ENCODE measurements at regions not wholly inside any gene's neighbourhood (a gene's known extent, or its start where the extent isn't known, plus 50 kb on each side); places are given as distances from the start of the nearest gene placed in this dataset.

- no peak for DNase-seq (ENCODE audit: low spot score)
These were observed 153.1 kb downstream of the PCDH17 start for GRCh38 chr13:57784633-57785032.

GRCh38 chr13:57787058-57787791, 155.7 kb downstream of the PCDH17 start:
- no peak for DNase-seq (ENCODE audit: low spot score)

- DNase-seq (ENCODE audit: low spot score), result no peak
These were observed 168.1 kb downstream of the PCDH17 start for GRCh38 chr13:57799624-57800023.

- no peak for DNase-seq (ENCODE audit: low spot score)
These were observed 182.1 kb downstream of the PCDH17 start for GRCh38 chr13:57813651-57814050.

GRCh38 chr13:57815600-57815999, 184.1 kb downstream of the PCDH17 start:
- no peak for DNase-seq (ENCODE audit: low spot score)

- DNase-seq (ENCODE audit: low spot score), result no peak
These were observed 189.4 kb downstream of the PCDH17 start for GRCh38 chr13:57820924-57821323.

GRCh38 chr13:57823704-57824103, 192.2 kb downstream of the PCDH17 start:
- DNase-seq (ENCODE audit: low spot score), result no peak

- DNase-seq (ENCODE audit: low spot score), result no peak
These were observed 192.6 kb downstream of the PCDH17 start for GRCh38 chr13:57824121-57824520.

GRCh38 chr13:57825066-57825465, 193.5 kb downstream of the PCDH17 start:
- no peak for DNase-seq (ENCODE audit: low spot score)

- DNase-seq (ENCODE audit: low spot score), result no peak
These were observed 198.0 kb downstream of the PCDH17 start for GRCh38 chr13:57829496-57829895.

- no peak for DNase-seq (ENCODE audit: low spot score)
These were observed 200.6 kb downstream of the PCDH17 start for GRCh38 chr13:57832187-57832586.

- DNase-seq (ENCODE audit: low spot score), result no peak
These were observed 206.3 kb downstream of the PCDH17 start for GRCh38 chr13:57837801-57838200.

- DNase-seq (ENCODE audit: low spot score), result no peak
These were observed 212.0 kb downstream of the PCDH17 start for GRCh38 chr13:57843521-57843920.

- no peak for DNase-seq (ENCODE audit: low spot score)
These were observed 215.1 kb downstream of the PCDH17 start for GRCh38 chr13:57846600-57847173.

- DNase-seq (ENCODE audit: low spot score), result peak; percentile 33
These were observed 226.4 kb downstream of the PCDH17 start for GRCh38 chr13:57857945-57858344.

GRCh38 chr13:57858376-57858775, 226.8 kb downstream of the PCDH17 start:
- DNase-seq (ENCODE audit: low spot score), result no peak

GRCh38 chr13:57862879-57863278, 231.3 kb downstream of the PCDH17 start:
- no peak for DNase-seq (ENCODE audit: low spot score)

- DNase-seq (ENCODE audit: low spot score), result no peak
These were observed 234.2 kb downstream of the PCDH17 start for GRCh38 chr13:57865600-57866294.

- DNase-seq (ENCODE audit: low spot score), result no peak
These were observed 243.0 kb downstream of the PCDH17 start for GRCh38 chr13:57874530-57874929.

- no peak for DNase-seq (ENCODE audit: low spot score)
These were observed 246.1 kb downstream of the PCDH17 start for GRCh38 chr13:57877601-57878000.

GRCh38 chr13:57878291-57878690, 246.7 kb downstream of the PCDH17 start:
- DNase-seq (ENCODE audit: low spot score), result no peak

GRCh38 chr13:57897225-57897624, 265.7 kb downstream of the PCDH17 start:
- no peak for DNase-seq (ENCODE audit: low spot score)

GRCh38 chr13:57899096-57899495, 267.6 kb downstream of the PCDH17 start:
- no peak for DNase-seq (ENCODE audit: low spot score)

All from globus pallidus (tissue), 1 donor.